ENCODE measurements at regions not wholly inside any gene's neighbourhood (a gene's known extent, or its start where the extent isn't known, plus 50 kb on each side); places are given as distances from the start of the nearest gene placed in this dataset.

DNA sequence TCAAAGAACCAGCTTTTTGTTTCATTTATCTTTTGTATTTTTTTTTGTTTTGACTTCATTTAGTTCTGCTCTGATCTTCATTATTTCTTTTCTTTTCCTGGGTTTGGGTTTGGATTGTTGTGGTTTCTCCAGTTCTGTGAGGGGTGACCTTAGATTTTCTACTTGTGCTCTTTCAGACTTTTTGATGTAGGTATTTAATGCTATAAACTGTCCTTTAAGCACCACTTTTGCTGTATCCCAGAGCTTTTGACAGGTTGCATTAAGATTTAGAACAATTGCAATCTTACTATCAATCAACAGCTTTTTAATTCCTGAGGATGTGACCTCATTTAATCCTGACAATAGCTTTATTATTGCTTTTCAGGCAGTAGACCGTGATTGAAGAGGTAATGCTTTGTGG, 94.3 kb downstream of the ZNF280B start:
- TF ChIP-seq, protein P1, sequence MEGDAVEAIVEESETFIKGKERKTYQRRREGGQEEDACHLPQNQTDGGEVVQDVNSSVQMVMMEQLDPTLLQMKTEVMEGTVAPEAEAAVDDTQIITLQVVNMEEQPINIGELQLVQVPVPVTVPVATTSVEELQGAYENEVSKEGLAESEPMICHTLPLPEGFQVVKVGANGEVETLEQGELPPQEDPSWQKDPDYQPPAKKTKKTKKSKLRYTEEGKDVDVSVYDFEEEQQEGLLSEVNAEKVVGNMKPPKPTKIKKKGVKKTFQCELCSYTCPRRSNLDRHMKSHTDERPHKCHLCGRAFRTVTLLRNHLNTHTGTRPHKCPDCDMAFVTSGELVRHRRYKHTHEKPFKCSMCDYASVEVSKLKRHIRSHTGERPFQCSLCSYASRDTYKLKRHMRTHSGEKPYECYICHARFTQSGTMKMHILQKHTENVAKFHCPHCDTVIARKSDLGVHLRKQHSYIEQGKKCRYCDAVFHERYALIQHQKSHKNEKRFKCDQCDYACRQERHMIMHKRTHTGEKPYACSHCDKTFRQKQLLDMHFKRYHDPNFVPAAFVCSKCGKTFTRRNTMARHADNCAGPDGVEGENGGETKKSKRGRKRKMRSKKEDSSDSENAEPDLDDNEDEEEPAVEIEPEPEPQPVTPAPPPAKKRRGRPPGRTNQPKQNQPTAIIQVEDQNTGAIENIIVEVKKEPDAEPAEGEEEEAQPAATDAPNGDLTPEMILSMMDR (IDR thresholded peaks at IDR 0.05; ENCODE audit: extremely low read depth, insufficient read depth, missing control alignments), result no peak
- in situ Hi-C loops (cut with MboI; ENCODE audit: low pct_unique_long_range_greater_than_20kb, low sequenced_read_pairs, unreplicated experiment), result no loop called here
- DNase-seq (ENCODE audit: low spot score), result no peak

GRCh38 chr22:22417495-22418162, 90.9 kb downstream of the ZNF280B start:
- in situ Hi-C loops (cut with MboI; ENCODE audit: low pct_unique_long_range_greater_than_20kb, low sequenced_read_pairs, unreplicated experiment), result no loop called here
- no peak for DNase-seq (ENCODE audit: low spot score)
- TF ChIP-seq, protein P1 (IDR thresholded peaks at IDR 0.05; ENCODE audit: extremely low read depth, insufficient read depth, missing control alignments), result no peak

- DNase-seq (ENCODE audit: low spot score), result no peak
- in situ Hi-C loops (cut with MboI; ENCODE audit: low pct_unique_long_range_greater_than_20kb, low sequenced_read_pairs, unreplicated experiment), result no loop called here
- TF ChIP-seq, protein P1 (IDR thresholded peaks at IDR 0.05; ENCODE audit: extremely low read depth, insufficient read depth, missing control alignments), result no peak
Observed at GRCh38 chr22:22418163-22418549, 90.4 kb downstream of the ZNF280B start.

GRCh38 chr22:22418957-22419356, 89.6 kb downstream of the ZNF280B start:
- DNase-seq (ENCODE audit: low spot score), result no peak
- in situ Hi-C loops (cut with MboI; ENCODE audit: low pct_unique_long_range_greater_than_20kb, low sequenced_read_pairs, unreplicated experiment), result no loop called here
- TF ChIP-seq, protein P1 (IDR thresholded peaks at IDR 0.05; ENCODE audit: extremely low read depth, insufficient read depth, missing control alignments), result no peak

DNA sequence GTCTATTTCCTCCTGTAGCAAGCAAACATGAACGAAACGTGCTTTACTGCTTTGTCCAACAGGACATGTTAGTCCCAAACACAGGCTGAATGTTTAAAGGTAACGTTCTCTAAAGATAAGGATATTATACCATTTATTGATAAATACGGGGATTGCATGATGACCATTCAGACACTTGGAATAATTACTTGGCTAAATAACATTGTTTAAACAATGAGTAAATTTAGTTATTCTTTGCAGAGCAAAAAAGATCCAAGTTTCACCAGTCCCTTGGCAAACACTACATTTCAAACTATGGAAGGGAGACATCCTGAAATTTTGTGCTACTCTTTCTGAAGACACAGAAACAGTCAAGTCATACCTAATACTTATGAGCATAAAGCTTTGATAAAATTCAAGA, 88.0 kb downstream of the ZNF280B start:
- in situ Hi-C loops (cut with MboI; ENCODE audit: low pct_unique_long_range_greater_than_20kb, low sequenced_read_pairs, unreplicated experiment), result no loop called here
- TF ChIP-seq, protein P1 (IDR thresholded peaks at IDR 0.05; ENCODE audit: extremely low read depth, insufficient read depth, missing control alignments), result no peak
- DNase-seq (ENCODE audit: low spot score), result no peak

DNA sequence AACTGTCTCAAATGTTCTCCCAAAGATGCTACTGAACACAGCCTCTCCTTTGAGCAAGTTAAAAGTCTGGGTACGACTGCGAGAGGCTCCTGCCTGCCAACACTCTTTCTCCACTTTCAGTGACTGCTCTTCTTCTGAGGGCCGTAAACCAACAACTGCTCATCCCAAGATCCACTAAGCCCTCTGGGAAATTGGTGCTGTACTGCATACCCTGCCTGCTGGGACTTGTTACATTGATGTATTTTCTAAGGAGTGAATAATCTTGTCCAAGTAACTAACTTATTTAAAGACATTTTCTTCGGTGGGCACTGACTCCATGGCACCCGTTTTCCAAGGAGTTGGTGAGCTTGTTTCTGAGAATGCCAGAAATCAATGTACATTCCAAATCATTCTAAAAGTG, 87.2 kb downstream of the ZNF280B start:
- in situ Hi-C loops (cut with MboI; ENCODE audit: low pct_unique_long_range_greater_than_20kb, low sequenced_read_pairs, unreplicated experiment), result no loop called here
- no peak for DNase-seq (ENCODE audit: low spot score)
- TF ChIP-seq, protein P1 (IDR thresholded peaks at IDR 0.05; ENCODE audit: extremely low read depth, insufficient read depth, missing control alignments), result no peak
